Stomach (tissue), 4 donors: ENCODE measurements at regions not wholly inside any gene's neighbourhood (a gene's known extent, or its start where the extent isn't known, plus 50 kb on each side); places are given as distances from the start of the nearest gene placed in this dataset.
"Not testable (repeated sequence)": the region's sequence is repeated elsewhere in the genome, so short reads cannot be mapped to it uniquely, and the experiment has no call there.

Experiments used
- EP300 ChIP-seq: sonication (generic); formaldehyde crosslinking; IDR thresholded peaks from one replicate; pipeline ENCODE4 v1.6.1; 2017; ENCODE audit warnings: antibody characterized with exemption
- POLR2A ChIP-seq, 4 donors: fragments of 450-650 bp; IDR thresholded peaks; one replicate each; pipeline ENCODE4 v1.6.1; 2016; ENCODE audit warnings: antibody characterized with exemption in 4 of 4, control low read depth in 2 of 4, mild to moderate bottlenecking in 1 of 4, moderate library complexity in 1 of 4
- POLR2AphosphoS5 ChIP-seq, 3 donors: sonication (generic); formaldehyde crosslinking; IDR thresholded peaks; one replicate each; pipeline ENCODE4 v1.6.1; 2016; ENCODE audit warnings: antibody characterized with exemption in 3 of 3
- TF ChIP-seq, protein P1 (sequence below), 7 experiments: fragments of 450-650 bp in 4 of 7; fragments of 200-600 bp in 3 of 7; sonication (generic) in 3 of 7; IDR thresholded peaks; one replicate each; pipeline ENCODE4 v1.5.1; 2016 to 2019; ENCODE audit warnings: antibody characterized with exemption in 7 of 7, control low read depth in 2 of 7, mild to moderate bottlenecking in 1 of 7

- TF ChIP-seq, protein P1, sequence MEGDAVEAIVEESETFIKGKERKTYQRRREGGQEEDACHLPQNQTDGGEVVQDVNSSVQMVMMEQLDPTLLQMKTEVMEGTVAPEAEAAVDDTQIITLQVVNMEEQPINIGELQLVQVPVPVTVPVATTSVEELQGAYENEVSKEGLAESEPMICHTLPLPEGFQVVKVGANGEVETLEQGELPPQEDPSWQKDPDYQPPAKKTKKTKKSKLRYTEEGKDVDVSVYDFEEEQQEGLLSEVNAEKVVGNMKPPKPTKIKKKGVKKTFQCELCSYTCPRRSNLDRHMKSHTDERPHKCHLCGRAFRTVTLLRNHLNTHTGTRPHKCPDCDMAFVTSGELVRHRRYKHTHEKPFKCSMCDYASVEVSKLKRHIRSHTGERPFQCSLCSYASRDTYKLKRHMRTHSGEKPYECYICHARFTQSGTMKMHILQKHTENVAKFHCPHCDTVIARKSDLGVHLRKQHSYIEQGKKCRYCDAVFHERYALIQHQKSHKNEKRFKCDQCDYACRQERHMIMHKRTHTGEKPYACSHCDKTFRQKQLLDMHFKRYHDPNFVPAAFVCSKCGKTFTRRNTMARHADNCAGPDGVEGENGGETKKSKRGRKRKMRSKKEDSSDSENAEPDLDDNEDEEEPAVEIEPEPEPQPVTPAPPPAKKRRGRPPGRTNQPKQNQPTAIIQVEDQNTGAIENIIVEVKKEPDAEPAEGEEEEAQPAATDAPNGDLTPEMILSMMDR (IDR thresholded peaks at IDR 0.05): not testable (repeated sequence)
- TF ChIP-seq POLR2AphosphoS5 (IDR thresholded peaks at IDR 0.05); POLR2A (IDR thresholded peaks at IDR 0.05); EP300: not testable (repeated sequence)
Observed at GRCh38 chr18:67451101-67451500, 65.4 kb downstream of the DSEL start.
